ENCODE measurements at regions not wholly inside any gene's neighbourhood (a gene's known extent, or its start where the extent isn't known, plus 50 kb on each side); places are given as distances from the start of the nearest gene placed in this dataset.

- Mint-ChIP-seq H3K27ac (no peak overlapping the region), H3K4me3 (no peak overlapping the region), H3K4me1 (no peaks in the 10 kb centered on the region), H3K27me3 (ENCODE audit: low read depth) (no peaks in the 10 kb centered on the region), H3K9me3 (no peaks in the 10 kb centered on the region), H3K36me3 (ENCODE audit: insufficient read depth in 1 of 3, low read depth in 3 of 3) (no peaks in the 10 kb centered on the region)
- H3K4me2 ChIP-seq (ENCODE audit: insufficient read depth, insufficient read length, low read length) = no peak overlapping the region
- H3K18ac ChIP-seq (ENCODE audit: insufficient read length, low read depth, low read length) = no peak overlapping the region
- H2BK120ac ChIP-seq (ENCODE audit: low read depth, low read length, poor library complexity, severe bottlenecking) = no peak overlapping the region
- no peaks in the 10 kb centered on the region for H4K20me1 ChIP-seq (ENCODE audit: control insufficient read depth, insufficient read depth, insufficient read length)
- H3K56ac ChIP-seq (ENCODE audit: insufficient read length, low read depth, low read length) = no peak overlapping the region
- no peaks in the 10 kb centered on the region for H3K23me2 ChIP-seq (ENCODE audit: insufficient read length, low read depth, low read length, poor library complexity, severe bottlenecking)
- no peak overlapping the region for H3K27ac ChIP-seq (ENCODE audit: insufficient read length, low read depth, low read length)
- H2BK5ac ChIP-seq (ENCODE audit: insufficient read length, low read length) = no peak overlapping the region
- no peaks in the 10 kb centered on the region for H3K4me1 ChIP-seq (ENCODE audit: insufficient read depth, low read length)
- no peak overlapping the region for H2BK12ac ChIP-seq (ENCODE audit: insufficient read length, low read depth, low read length)
- H2AK5ac ChIP-seq (ENCODE audit: insufficient read length, low read length) = no peak overlapping the region
- H3K4ac ChIP-seq (ENCODE audit: low read depth, low read length) = no peak overlapping the region
- H3K27me3 ChIP-seq (ENCODE audit: insufficient read depth, low read length) = no peaks in the 10 kb centered on the region
- H3K79me2 ChIP-seq (ENCODE audit: insufficient read depth, low read length) = no peaks in the 10 kb centered on the region
- DNase-seq = no peak
- H3K9me3 ChIP-seq (ENCODE audit: control insufficient read depth, low read depth, low read length) = no peaks in the 10 kb centered on the region
- no peak overlapping the region for H2AFZ ChIP-seq (ENCODE audit: low read length)
- TF ChIP-seq CTCF (conservative IDR thresholded peaks at IDR 0.05) = no peak
- no peak overlapping the region for H4K8ac ChIP-seq (replicated peaks; ENCODE audit: insufficient read length, low read depth, low read length)
- H3K79me1 ChIP-seq (ENCODE audit: insufficient read depth, low read depth, low read length, poor library complexity, severe bottlenecking) = no peaks in the 10 kb centered on the region
- H3K9ac ChIP-seq (ENCODE audit: extremely low read depth, insufficient read length, low read length) = no peak overlapping the region
- H3K14ac ChIP-seq (ENCODE audit: insufficient read depth, low read length) = no peak overlapping the region
- H4K5ac ChIP-seq (ENCODE audit: insufficient read length, low read depth, low read length) = no peak overlapping the region
- H2BK20ac ChIP-seq (ENCODE audit: low read depth, low read length, poor library complexity, severe bottlenecking) = no peak overlapping the region
- H3K23ac ChIP-seq (ENCODE audit: insufficient read length, low read depth, low read length) = no peak overlapping the region
- H4K91ac ChIP-seq (ENCODE audit: insufficient read length, low read depth, low read length) = no peak overlapping the region
- no peak overlapping the region for H2BK15ac ChIP-seq (ENCODE audit: low read depth, low read length)
- H3T11ph ChIP-seq (ENCODE audit: low read length) = no peak overlapping the region
Measured at GRCh38 chr2:18484625-18485024, 75.8 kb downstream of the RDH14 start.
